ENCODE measurements at regions not wholly inside any gene's neighbourhood (a gene's known extent, or its start where the extent isn't known, plus 50 kb on each side); places are given as distances from the start of the nearest gene placed in this dataset.

DNA sequence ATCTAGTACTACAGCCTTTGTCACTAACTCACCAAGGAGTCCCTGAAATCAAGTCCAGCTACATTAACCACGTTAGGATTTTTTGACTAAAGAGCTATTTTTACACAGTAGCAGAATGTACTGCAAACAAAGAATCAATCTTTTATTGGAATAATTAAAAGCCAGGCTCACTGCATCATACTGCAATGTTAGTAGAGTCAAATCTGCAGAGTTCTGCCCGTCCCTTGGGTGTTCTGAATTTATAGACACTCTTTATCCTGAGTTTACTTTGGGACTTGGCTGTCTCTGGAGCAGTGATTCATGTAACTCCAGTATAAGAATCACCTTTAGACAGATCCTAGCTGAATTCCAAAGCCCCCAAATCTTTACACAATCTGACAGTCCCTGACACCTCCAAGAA, 127.9 kb upstream of the THSD7B start:
- in situ Hi-C loops (cut with MboI) (no loop called here), intact Hi-C loops (cut with micrococcal nuclease; ENCODE audit: unreplicated experiment) (no loop called here)
- Histone ChIP-seq H3K4me2 (ENCODE audit: control insufficient read depth, insufficient read depth) (no peak overlapping the region), H3K27ac (ENCODE audit: control insufficient read depth, insufficient read depth) (no peak overlapping the region), H4K20me1 (ENCODE audit: control insufficient read depth, insufficient read depth) (no peaks in the 10 kb centered on the region), H3K9me3 (replicated peaks; ENCODE audit: control insufficient read depth, insufficient read depth, low read length) (no peaks in the 10 kb centered on the region), H3K27me3 (replicated peaks in 1 of 2; ENCODE audit: control insufficient read depth in 2 of 2, insufficient read depth in 2 of 2, low read length in 1 of 2) (no peaks in the 10 kb centered on the region), H3K9ac (ENCODE audit: control insufficient read depth, insufficient read depth, low read length) (no peak overlapping the region), H3K36me3 (ENCODE audit: control insufficient read depth in 2 of 2, insufficient read depth in 2 of 2, low read length in 1 of 2) (no peaks in the 10 kb centered on the region), H3K79me2 (ENCODE audit: control insufficient read depth, insufficient read depth, low read length) (no peaks in the 10 kb centered on the region), H3K4me1 (ENCODE audit: control insufficient read depth, insufficient read depth, low read length) (no peaks in the 10 kb centered on the region), H2AFZ (ENCODE audit: control insufficient read depth, low read depth, low read length) (no peak overlapping the region), H3K4me3 (no peak overlapping the region)
- ChIA-PET CTCF (no interaction called here), RAD21 (ENCODE audit: unreplicated experiment) (no interaction called here), POLR2A (no interaction called here), SMC1A (ENCODE audit: uncharacterized antibody, unreplicated experiment) (no interaction called here)
- ATAC-seq, result no peak
- no peak for TF ChIP-seq USF2 (IDR thresholded peaks at IDR 0.05; ENCODE audit: borderline replicate concordance, low read depth, low read length)
- TF ChIP-seq IRF5 (IDR thresholded peaks at IDR 0.05; ENCODE audit: borderline replicate concordance), result no peak
- BruUV-seq (replicated peaks), result no TSS peak
- FAIRE-seq, result no peak
- DNase-seq (ENCODE audit: low read depth, low spot score), result no peak
- WGBS (ENCODE audit: insufficient coverage, insufficient replicate concordance, low lambda C conversion rate, missing lambda C conversion rate), result 0% methylated on average over 2 of the region's 2 CpGs

DNA sequence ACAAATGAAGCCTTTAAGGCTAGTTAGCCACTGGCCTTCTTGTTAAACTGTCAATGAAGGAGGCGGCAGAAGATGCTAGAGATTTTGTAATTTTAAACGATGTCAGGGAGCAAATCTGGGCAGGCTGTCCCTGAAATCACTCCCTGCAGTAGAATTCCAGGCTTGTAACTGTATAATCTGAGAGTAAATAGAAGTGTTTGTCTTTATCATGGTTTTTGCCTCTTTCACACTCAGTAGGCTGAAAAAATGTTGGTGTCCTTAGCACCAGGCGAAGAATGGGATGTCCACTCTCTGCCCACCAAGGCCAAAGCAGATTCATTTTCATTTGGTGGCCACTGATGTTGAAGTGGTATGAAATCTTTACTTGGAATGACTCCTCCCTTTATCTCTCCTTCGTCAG, 136.9 kb upstream of the THSD7B start:
- no peaks in the 10 kb centered on the region for H3K4me1 ChIP-seq (ENCODE audit: control insufficient read depth, insufficient read depth, low read length)
- POLR2A ChIA-PET, result no interaction called here
- intact Hi-C loops (cut with micrococcal nuclease; ENCODE audit: unreplicated experiment) (no loop called here), in situ Hi-C loops (cut with MboI) (no loop called here)
- no peak overlapping the region for H2AFZ ChIP-seq (ENCODE audit: control insufficient read depth, low read depth, low read length)
- no peak overlapping the region for H3K4me2 ChIP-seq (ENCODE audit: control insufficient read depth, insufficient read depth)
- no TSS peak for BruUV-seq (replicated peaks)
- H3K27me3 ChIP-seq (replicated peaks in 1 of 2; ENCODE audit: control insufficient read depth in 2 of 2, insufficient read depth in 2 of 2, low read length in 1 of 2), result no peaks in the 10 kb centered on the region
- no peaks in the 10 kb centered on the region for H3K36me3 ChIP-seq (ENCODE audit: control insufficient read depth in 2 of 2, insufficient read depth in 2 of 2, low read length in 1 of 2)
- 27% methylated on average over 4 of the region's 4 CpGs for WGBS (ENCODE audit: insufficient coverage, insufficient replicate concordance, low lambda C conversion rate, missing lambda C conversion rate)
- DNase-seq (ENCODE audit: low read depth, low spot score) (no peak), FAIRE-seq (no peak), ATAC-seq (no peak)
- H3K9ac ChIP-seq (ENCODE audit: control insufficient read depth, insufficient read depth, low read length), result no peak overlapping the region
- SMC1A ChIA-PET (ENCODE audit: uncharacterized antibody, unreplicated experiment), result no interaction called here
- CTCF ChIA-PET, result no interaction called here
- no peaks in the 10 kb centered on the region for H4K20me1 ChIP-seq (ENCODE audit: control insufficient read depth, insufficient read depth)
- RAD21 ChIA-PET (ENCODE audit: unreplicated experiment), result no interaction called here
- no peaks in the 10 kb centered on the region for H3K79me2 ChIP-seq (ENCODE audit: control insufficient read depth, insufficient read depth, low read length)
- H3K27ac ChIP-seq (ENCODE audit: control insufficient read depth, insufficient read depth), result no peak overlapping the region
- H3K9me3 ChIP-seq (replicated peaks; ENCODE audit: control insufficient read depth, insufficient read depth, low read length), result no peaks in the 10 kb centered on the region
- no peak overlapping the region for H3K4me3 ChIP-seq
- TF ChIP-seq NFXL1 (IDR thresholded peaks at IDR 0.05; ENCODE audit: borderline replicate concordance) (no peak), HDAC6 (IDR thresholded peaks at IDR 0.05; ENCODE audit: unreplicated experiment) (no peak), LARP7 (IDR thresholded peaks at IDR 0.05) (no peak), FOS (IDR thresholded peaks at IDR 0.05; ENCODE audit: borderline replicate concordance, extremely low read depth, insufficient read length) (no peak), IRF3 (IDR thresholded peaks at IDR 0.05) (no peak), ATF7 (IDR thresholded peaks at IDR 0.05; ENCODE audit: low read depth) (no peak), BCL3 (IDR thresholded peaks at IDR 0.05; ENCODE audit: borderline replicate concordance, insufficient read depth, low read depth, low read length, poor library complexity, severe bottlenecking) (no peak), TCF7 (IDR thresholded peaks at IDR 0.05; ENCODE audit: borderline replicate concordance) (no peak), E4F1 (IDR thresholded peaks at IDR 0.05; ENCODE audit: borderline replicate concordance, partially characterized antibody) (no peak)

Measured in GM12878 (cell line).